ENCODE measurements at regions not wholly inside any gene's neighbourhood (a gene's known extent, or its start where the extent isn't known, plus 50 kb on each side); places are given as distances from the start of the nearest gene placed in this dataset.

DNA sequence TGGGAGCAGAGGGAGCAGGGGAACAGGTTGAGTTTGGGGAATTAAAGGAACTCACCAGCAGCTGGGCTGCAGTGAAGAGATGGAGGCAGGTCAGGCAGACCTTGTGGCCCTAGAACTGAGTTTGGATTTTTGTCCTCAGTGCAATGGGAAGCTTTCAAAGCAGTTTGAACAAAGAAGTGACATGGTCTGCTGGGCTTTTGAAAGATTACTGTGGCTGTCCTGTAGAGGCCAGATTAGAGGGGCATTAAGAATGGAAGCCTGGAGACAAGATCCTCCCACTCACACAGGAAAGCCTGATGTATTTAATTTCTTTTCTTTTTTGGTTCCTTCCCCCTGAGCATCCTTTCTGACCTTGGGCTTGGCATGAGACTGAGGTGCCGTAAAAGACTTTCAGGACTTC lies 118.1 kb upstream of the LHCGR start:
- Histone ChIP-seq H3K9me3 (no peaks in the 10 kb centered on the region), H3K27me3 (no peaks in the 10 kb centered on the region), H3K4me3 (no peak overlapping the region), H3K27ac (no peak overlapping the region), H3K36me3 (no peaks in the 10 kb centered on the region), H3K4me1 (no peaks in the 10 kb centered on the region)
- 80% methylated on average over 1 of the region's 1 CpG; no CpG with 5 or more reads in 1 of the 2 donors for WGBS, 2 donors (ENCODE audit: low coverage in 1 of 2)
- TF ChIP-seq POLR2AphosphoS5 (IDR thresholded peaks at IDR 0.05) (no peak), EP300 (IDR thresholded peaks at IDR 0.05) (no peak), POLR2A (IDR thresholded peaks at IDR 0.05) (no peak)
- TF ChIP-seq, protein P1, sequence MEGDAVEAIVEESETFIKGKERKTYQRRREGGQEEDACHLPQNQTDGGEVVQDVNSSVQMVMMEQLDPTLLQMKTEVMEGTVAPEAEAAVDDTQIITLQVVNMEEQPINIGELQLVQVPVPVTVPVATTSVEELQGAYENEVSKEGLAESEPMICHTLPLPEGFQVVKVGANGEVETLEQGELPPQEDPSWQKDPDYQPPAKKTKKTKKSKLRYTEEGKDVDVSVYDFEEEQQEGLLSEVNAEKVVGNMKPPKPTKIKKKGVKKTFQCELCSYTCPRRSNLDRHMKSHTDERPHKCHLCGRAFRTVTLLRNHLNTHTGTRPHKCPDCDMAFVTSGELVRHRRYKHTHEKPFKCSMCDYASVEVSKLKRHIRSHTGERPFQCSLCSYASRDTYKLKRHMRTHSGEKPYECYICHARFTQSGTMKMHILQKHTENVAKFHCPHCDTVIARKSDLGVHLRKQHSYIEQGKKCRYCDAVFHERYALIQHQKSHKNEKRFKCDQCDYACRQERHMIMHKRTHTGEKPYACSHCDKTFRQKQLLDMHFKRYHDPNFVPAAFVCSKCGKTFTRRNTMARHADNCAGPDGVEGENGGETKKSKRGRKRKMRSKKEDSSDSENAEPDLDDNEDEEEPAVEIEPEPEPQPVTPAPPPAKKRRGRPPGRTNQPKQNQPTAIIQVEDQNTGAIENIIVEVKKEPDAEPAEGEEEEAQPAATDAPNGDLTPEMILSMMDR (IDR thresholded peaks at IDR 0.05) = no peak
- ATAC-seq = no peak

DNA sequence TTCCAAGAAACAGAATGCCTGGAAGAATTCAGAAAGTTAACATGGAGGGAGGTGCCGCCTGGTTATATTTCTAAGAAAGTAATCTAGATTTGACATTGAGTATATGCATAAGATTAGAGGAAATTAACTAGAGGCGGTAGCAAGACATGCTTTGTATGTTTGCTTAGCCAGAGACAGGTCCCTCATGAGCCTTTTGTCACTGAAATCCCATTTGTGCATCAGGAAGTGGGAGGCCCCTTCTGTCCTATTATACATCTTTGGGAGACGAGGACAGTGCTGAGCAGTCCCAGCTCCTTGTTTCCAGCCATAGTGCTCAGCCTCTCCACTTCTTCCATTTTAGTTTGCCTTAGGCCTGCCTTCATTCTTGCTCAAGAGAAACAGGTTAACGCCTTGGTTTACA lies 115.4 kb upstream of the LHCGR start:
- H3K4me3 ChIP-seq = no peak overlapping the region
- TF ChIP-seq POLR2AphosphoS5 (IDR thresholded peaks at IDR 0.05) = no peak
- TF ChIP-seq, protein P1 (IDR thresholded peaks at IDR 0.05) = no peak
- no peak for TF ChIP-seq EP300 (IDR thresholded peaks at IDR 0.05)
- no peak for TF ChIP-seq POLR2A (IDR thresholded peaks at IDR 0.05)
- no peak overlapping the region for H3K27ac ChIP-seq
- ATAC-seq = no peak
- no peaks in the 10 kb centered on the region for H3K36me3 ChIP-seq
- no peaks in the 10 kb centered on the region for H3K27me3 ChIP-seq
- 81 to 90% methylated on average over 2 to 3 of the region's 4 CpGs for WGBS, 2 donors (ENCODE audit: low coverage in 1 of 2)
- H3K9me3 ChIP-seq = no peaks in the 10 kb centered on the region
- no peaks in the 10 kb centered on the region for H3K4me1 ChIP-seq

DNA sequence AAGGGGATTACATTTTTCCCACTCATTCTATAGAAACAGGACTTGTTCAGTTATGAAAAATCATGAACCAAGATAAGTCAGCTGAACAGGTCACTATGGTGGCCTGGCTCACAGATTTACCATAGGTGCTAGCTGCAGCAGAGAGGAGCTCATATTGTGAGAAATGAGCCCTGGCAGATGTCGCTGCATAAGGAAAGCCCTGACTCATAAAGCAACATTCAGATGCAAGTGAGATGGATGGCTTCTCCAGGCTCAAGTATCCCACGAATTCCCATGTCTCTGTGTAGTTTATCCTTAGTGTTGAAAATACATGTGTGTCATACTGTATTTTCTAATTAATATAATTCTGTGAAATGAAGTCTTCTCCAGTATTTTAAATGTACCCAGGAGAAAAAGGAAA lies 115.0 kb upstream of the LHCGR start:
- 19 to 33% methylated on average over 2 of the region's 2 CpGs for whole genome bisulfite sequencing, 2 donors (ENCODE audit: low coverage in 1 of 2)

DNA sequence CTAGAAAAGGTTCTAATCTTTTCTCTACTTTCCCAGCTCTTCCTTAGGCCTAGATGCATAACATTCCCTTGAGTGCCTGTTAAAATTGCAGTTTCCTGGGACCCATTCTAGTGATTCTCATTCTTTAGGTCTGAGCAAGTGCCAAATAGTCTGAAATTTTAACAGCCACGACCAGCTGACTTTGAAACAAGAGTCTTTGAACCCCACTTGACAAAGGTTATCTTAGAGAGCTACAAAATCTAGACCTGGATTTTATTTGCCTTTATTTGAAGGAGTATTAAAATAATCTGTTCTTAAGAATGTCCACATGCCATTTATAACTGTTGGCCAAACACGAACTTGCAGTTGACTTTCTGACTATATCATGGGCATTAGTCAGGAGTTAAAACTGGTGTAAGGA lies 110.2 kb upstream of the LHCGR start:
- H3K36me3 ChIP-seq = no peaks in the 10 kb centered on the region
- TF ChIP-seq EP300 (IDR thresholded peaks at IDR 0.05) (no peak), POLR2AphosphoS5 (IDR thresholded peaks at IDR 0.05) (no peak), POLR2A (IDR thresholded peaks at IDR 0.05) (no peak)
- TF ChIP-seq, protein P1 (IDR thresholded peaks at IDR 0.05) = no peak
- no peak overlapping the region for H3K4me3 ChIP-seq
- no peaks in the 10 kb centered on the region for H3K27me3 ChIP-seq
- H3K9me3 ChIP-seq = no peaks in the 10 kb centered on the region
- 19 to 57% methylated on average over 2 of the region's 2 CpGs for WGBS, 2 donors (ENCODE audit: low coverage in 1 of 2)
- no peak for ATAC-seq
- H3K27ac ChIP-seq = no peak overlapping the region
- H3K4me1 ChIP-seq = no peaks in the 10 kb centered on the region

More for the DNA sequence above, 115.0 kb upstream of the LHCGR start:
- no peaks in the 10 kb centered on the region for H3K27me3 ChIP-seq
- TF ChIP-seq POLR2A (IDR thresholded peaks at IDR 0.05) = no peak
- no peaks in the 10 kb centered on the region for H3K9me3 ChIP-seq
- no peak overlapping the region for H3K4me3 ChIP-seq
- H3K36me3 ChIP-seq = no peaks in the 10 kb centered on the region
- no peaks in the 10 kb centered on the region for H3K4me1 ChIP-seq
- no peak for ATAC-seq
- H3K27ac ChIP-seq = no peak overlapping the region

DNA sequence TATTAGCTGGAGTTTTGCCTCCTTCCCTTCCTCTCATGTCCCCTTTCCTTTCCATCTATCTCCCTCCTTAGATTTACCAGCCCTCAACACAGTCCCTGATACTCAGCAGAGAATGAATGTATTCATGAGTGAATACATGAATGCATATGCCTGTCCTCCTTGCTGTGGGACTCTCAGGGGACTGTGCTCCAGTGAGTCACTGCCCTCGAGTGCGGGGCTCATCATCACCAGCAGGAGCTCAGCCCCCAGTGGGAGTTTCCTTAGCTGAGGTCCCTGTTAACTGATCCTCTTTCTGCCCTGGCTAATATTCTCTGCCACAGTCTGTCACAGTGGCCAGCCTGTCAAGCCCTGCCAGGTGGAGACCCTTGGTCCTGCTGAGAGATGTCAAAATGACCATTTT lies 104.9 kb upstream of the LHCGR start:
- Histone ChIP-seq H3K36me3 (no peaks in the 10 kb centered on the region), H3K27ac (no peak overlapping the region), H3K27me3 (no peaks in the 10 kb centered on the region), H3K9me3 (no peaks in the 10 kb centered on the region), H3K4me1 (peaks cover 0 to 17% (median 2%) of the 10 kb centered on the region in 3 donors), H3K4me3 (no peak overlapping the region)
- no peak for ATAC-seq
- TF ChIP-seq, protein P1 (IDR thresholded peaks at IDR 0.05) = no peak
- WGBS, 2 donors (ENCODE audit: low coverage in 1 of 2) = 80% methylated on average over 1 of the region's 2 CpGs; no CpG with 5 or more reads in 1 of the 2 donors
